ENCODE measurements at regions not wholly inside any gene's neighbourhood (a gene's known extent, or its start where the extent isn't known, plus 50 kb on each side); places are given as distances from the start of the nearest gene placed in this dataset.
"Not testable (repeated sequence)": the region's sequence is repeated elsewhere in the genome, so short reads cannot be mapped to it uniquely, and the experiment has no call there.

DNA sequence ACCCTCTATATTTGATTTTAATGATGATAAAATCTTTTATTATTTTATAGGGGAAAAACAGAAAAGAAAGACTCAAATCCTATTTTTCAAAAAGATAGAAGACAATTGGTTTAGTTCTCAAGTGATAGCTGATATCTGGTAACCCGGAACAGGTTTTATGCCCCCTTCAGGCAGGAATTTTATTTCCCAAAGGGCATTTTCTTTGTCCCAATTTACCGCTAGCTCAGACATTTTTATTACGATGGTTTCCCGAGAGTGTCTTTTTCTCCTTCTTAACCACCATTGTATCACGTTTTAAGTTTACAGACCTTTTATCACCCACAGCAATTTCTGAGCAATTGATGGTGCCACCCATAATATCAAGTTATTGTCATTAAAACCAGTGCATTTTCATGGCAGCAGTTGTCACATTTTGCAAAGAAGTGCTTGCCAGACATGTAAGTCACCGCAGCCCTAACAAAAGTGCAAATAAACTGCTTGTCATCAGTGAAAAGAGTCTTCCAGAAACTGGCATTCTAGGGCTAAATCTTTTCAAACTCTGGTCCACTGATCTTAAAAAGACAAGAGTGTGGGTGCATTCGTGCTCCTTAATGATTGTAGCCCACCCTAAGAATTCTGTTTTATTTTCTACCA is 204.8 kb upstream of the VCX start:
- DNase-seq (ENCODE audit: low read depth): no peak

DNA sequence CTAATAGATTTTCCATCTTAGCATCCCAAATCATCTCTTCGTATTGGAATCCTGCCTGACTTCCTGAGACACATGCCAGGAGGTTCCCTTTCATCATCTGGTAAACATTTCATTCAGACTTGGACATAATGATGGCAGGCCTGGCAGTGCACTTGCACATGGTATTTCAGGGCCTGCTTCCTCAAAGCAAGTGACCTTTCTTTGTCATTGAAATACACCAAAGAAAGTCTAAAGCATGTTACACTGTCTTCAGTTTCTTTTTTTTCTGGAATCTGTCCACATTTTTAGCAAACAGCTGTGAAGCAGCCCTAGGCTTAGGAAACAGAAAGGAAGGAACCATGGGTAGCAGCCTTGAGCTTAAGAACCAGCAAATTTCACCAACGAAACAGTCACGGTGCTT is 205.9 kb upstream of the VCX start:
- DNase-seq (ENCODE audit: low read depth): no peak

DNA sequence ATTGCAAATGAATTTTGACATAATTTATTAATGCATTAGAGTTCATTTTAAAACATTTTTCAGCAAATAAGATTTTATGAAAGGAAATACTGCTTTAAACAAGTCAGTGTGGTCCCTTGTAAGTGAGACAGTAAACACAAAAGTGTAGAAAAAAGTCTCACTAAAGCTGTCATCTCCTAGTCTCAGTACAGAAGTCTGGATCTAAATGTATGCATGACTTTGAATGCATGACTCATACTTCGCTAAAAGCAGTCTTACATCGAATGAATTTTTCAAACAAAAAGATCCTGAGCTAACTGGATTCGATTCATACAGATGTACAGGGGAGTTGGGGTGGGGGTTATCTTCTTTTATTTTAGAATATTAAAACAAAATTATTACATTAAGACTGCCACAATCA is 207.4 kb upstream of the VCX start:
- no peak for DNase-seq (ENCODE audit: low read depth)

DNA sequence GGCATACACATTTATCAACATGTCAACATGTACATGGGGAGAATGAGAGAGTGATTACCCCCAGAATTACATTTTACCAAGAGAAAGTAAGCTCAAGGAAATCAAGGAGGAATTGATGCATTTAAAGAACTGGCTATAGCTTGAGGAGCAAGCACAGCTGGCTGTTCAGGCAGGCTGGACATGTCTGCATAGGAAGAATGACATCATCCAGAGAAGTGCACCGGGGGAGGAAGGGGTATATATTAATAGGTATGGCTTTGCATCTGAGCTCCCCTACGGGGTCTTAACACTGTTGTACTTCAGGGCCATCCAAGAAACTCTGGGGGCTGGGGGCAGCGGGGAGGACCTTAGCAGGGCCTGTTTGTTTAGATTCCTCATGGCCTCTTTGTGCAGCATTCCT is 222.4 kb upstream of the VCX start:
- DNase-seq (ENCODE audit: low read depth): no peak

DNA sequence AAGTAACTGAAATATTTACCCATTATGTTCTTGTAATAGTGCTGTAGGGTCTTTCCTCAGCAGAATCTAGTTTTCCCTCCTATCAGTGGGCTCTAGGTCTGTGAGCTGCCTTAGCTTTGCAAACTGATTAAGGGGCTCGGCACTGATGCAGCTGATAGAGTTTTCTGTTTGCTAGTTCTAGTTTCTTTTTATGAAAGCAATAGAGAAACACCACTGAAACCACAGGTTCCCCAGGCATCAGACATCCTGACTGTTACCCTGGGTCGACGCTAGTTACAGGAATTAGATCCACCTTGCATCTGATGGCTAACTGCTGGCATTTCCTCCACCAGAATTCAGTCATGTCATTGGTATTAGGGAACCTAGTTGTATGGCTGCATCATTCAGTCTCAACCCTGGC is 225.0 kb upstream of the VCX start:
- no peak for DNase-seq (ENCODE audit: low read depth)

DNA sequence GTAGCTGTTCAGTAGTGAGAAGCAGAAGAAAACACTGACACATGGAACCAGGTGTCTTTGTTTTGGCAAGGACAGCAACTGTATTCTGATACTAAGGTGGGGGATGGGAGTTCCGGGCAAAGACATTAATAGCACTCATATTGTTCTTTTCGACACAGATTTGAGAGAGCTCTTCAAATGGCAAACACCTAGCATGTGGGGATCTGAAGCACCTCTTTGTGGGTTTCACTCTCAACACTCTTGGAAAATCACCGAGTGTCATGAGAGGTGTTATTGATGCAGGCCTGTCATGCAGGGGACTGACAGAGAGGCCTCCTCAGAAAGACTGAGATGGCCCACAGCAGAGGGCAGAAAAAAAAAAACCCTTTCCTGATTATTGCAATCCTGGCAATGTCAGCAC is 228.4 kb upstream of the VCX start:
- no peak for DNase-seq (ENCODE audit: low read depth)

DNA sequence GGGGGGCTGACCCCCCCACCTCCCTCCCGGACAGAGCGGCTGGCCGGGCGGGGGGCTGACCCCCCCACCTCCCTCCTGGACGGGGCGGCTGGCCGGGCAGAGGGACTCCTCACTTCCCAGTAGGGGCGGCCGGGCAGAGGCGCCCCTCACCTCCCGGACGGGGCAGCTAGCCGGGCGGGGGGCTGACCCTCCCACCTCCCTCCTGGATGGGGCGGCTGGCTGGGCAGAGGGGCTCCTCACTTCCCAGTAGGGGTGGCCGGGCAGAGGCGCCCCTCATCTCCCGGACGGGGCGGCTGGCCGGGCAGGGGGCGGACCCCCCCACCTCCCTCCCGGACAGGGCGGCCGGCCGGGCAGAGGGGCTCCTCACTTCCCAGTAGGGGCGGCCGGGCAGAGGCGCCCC is 234.3 kb upstream of the VCX start:
- not testable (repeated sequence) for DNase-seq (ENCODE audit: low read depth)

DNA sequence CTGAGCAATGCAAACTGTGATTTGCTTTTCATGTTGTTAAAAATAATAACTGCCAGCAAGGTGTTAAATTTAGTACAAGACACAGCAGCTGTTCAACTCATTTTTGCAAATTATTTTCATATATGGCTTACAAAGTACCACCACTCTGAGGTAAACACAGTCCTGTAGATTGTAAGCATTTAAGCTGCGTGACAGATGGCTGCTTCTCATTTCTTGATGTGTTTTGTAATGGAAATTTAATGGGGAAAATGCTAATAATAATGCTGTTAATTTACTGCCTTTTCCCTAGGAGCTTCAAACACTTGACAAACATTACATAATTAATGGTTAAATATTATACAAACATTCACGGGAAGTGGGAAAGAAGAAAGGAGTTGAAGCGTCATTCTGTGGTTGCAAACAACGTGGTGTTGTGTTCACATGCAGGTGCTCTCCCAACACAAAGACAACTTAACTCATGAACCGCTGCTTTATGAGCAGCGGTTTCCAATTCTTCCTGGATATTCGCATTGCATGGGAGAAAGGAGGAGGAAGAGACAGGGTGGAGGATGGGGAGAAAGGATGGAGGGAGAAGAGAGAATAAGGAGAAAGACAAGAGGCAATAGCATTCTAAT is 236.8 kb upstream of the VCX start:
- DNase-seq (ENCODE audit: low read depth): no peak

DNA sequence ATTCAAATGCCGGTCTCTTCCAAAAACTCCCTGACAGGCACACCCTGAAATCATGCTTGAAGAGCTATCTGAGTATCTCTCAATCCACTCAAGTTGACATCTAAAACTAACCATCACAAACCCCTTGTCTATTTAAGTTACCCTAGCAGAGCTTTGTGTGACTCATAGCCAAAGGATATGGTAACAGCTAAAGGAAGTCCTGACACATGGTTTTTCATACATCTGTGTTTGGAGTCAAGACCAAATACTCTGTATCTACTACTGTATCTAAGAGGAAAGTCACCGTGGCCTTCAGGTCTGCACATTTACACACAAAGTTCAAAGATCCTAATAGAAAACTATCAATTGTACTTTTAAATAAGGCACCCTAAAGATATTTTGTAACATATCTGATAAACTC is 239.6 kb upstream of the VCX start:
- no peak for DNase-seq (ENCODE audit: low read depth)

DNA sequence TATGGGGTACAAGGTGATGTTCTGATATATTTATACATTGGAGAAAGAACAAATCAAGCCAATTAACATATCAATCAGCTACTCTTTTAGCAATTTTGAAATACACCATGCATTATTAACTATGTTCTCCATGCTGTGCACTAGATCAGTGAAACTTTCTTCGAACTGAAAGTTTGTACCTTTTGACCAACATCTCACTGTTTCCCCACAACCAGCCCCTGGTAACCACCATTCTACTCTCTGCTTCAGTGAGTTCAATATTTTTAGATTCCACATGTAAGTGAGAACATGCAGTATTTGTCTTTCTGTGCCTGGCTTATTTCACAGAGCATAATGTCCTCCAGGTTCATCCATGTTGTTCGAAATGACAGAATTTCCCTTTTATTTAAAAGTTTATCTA is 246.1 kb upstream of the VCX start:
- DNase-seq (ENCODE audit: low read depth): no peak

DNA sequence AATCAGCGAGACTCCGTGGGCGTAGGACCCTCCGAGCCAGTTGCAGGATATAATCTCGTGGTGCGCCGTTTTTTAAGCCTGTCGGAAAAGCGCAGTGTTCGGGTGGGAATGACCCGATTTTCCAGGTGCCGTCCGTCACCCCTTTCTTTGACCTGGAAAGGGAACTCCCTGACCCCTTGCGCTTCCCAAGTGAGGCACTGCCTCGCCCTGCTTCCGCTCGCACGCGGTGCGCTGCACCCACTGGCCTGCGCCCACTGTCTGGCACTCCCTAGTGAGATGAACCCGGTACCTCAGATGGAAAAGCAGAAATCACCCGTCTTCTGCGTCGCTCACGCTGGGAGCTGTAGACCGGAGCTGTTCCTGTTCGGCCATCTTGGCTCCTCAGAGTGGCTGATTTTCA is 249.6 kb upstream of the VCX start:
- not testable (repeated sequence) for DNase-seq (ENCODE audit: low read depth)

DNA sequence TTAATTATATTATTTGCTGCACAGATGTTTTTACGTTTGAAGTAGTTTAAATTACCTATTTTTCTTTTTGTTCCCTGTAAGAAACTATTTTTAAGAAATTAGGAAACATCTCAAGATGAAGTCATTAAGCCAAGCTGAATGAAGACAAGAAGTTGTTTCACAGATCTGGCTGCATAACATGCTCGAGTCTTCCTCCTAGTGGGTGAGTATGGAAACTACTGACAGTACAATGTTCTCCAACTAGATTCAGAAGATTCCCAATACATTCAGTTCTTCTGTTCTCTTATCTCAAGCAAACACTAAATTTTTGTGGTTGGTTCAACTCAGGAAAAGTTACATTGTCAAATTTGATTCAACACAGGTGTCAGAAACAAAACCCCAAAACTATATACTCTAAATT is 256.8 kb upstream of the VCX start:
- no peak for DNase-seq (ENCODE audit: low read depth)

DNA sequence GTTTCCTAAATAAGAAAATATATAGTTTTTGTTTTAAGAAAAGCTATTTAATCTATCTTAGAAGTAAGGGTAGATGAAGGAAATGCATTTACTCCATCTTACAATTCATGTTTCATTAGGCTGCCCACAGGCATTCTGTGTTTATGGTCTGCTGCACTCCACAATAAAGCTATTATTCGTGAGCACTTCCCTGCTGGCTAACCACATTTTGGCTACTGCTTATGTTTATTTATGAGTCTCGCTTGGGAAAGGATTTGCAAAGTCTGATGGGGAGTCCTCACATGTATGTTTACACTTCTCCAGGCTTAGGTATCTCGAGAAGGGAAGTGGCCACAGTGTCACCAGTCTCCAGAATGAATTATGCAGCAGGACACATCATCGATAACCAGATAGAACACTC is 260.8 kb upstream of the VCX start:
- no peak for DNase-seq (ENCODE audit: low read depth)

DNA sequence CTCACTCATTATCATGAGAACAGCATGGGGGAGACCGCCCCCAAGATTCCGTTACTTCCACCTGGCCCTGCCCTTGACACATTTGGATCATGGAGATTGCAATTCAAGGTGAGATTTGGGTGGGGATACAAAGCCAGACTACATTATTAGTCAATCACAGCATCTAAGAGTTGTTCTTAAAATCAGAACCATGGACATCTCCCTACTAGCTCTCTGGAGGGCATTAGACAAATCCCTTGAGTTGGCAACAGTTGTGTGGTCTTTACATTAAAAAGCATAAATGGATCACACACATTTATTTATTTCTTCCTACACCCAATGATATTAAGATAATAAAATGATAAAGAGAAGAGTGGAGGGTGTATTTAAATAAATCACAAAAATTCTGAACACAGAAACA is 262.8 kb upstream of the VCX start:
- no peak for DNase-seq (ENCODE audit: low read depth)

DNA sequence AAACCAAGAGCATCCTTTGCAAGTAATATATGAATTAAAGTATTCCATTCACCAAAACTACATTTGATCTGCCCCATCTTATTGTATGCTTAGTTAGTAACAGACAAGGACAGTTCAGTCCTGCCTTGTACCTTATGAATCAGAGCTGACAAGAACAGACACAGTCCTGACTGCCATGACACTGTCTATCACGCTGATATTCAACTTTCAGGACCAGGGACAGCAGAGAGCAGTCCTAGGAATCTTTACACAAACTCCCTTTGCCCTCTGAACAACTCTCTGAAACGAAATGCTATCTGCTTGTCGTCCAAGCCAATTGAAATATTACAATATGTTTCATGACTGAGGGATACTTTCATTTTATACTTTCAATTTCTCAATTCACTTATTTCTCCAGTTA is 268.6 kb upstream of the VCX start:
- no peak for DNase-seq (ENCODE audit: low read depth)

DNA sequence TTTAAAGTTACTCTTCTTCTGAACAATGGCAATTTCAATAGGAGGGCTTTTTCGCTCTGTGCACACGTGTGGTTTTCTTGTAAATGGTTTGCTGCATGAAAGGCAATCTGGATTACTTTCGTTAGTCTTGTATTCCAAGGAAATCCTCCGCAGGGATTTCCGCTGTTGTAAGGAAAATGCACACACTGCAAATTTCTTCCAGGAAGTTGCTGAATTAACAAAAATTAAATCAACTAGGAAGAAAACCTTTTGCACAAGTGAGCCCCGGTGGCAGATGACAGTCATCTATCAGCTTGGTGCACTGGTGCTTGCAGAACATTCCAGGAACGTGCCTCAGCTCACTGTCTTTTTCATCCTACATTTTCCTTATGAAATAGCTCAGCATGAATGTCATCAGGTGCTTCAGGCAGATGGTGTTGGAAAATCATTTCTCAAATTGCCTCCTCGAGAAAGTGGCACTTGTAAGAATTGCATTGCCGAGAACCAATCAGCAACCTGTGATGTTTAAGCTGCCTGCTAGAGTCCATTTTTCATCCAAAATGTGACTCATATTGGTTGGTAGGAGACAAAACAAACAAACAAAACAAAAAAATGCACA is 272.4 kb upstream of the VCX start:
- no peak for DNase-seq (ENCODE audit: low read depth)

DNA sequence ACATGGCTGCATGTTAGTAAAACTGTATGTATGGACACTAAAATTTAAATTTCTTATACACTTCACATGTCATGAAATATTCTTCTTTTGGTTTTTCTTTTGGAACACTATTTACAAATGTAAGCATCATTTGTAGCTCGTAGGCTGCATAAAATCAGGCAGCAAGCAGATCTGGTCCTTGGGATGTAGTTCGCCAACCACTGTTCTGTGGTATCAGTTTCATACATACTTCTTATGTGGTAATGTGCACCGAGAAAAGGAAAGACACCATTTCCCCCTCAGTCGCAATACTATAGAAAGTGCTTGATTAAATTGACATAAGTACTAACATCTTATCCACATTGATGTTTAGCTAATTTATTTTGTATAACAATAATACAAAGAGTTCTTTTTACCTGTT is 274.4 kb upstream of the VCX start:
- DNase-seq (ENCODE audit: low read depth): no peak

DNA sequence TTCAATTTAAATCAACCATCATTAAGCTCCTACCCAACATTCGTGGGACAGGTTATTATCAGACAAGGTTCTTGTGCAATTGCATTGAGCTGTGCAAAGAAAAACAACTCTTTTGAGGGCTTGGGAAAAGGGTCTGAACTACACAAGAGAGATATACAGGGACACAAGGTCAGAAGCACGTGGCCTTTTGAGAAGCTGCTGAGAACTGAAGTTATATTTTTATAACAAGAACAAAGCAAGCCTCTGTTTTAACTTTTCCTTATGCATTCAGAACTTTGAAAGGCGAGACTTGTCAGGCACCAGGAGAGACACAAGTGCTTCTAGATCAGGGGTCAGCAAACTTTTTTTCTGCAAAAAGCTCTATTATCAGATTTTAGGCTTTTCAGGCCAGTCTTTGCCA is 274.8 kb upstream of the VCX start:
- no peak for DNase-seq (ENCODE audit: low read depth)

DNA sequence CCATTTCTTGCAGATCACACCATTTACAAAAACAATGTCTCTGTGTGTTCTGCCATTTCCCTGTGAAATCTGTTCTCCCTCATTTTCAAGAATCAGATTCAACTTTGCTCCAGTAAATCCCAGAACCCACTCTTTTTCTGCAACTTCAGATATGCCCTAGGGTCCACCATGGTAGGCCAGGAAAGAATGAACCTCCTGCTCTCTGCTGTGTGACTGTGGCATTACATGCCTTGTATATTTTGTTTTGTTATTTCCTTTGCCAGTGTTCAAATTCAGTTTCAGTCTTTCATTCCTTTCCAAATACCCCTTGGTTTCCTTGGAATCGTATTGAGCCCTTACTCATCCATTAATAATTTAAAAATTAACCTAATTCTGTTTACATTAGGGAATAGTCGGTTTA is 290.2 kb upstream of the VCX start:
- no peak for DNase-seq (ENCODE audit: low read depth)

DNA sequence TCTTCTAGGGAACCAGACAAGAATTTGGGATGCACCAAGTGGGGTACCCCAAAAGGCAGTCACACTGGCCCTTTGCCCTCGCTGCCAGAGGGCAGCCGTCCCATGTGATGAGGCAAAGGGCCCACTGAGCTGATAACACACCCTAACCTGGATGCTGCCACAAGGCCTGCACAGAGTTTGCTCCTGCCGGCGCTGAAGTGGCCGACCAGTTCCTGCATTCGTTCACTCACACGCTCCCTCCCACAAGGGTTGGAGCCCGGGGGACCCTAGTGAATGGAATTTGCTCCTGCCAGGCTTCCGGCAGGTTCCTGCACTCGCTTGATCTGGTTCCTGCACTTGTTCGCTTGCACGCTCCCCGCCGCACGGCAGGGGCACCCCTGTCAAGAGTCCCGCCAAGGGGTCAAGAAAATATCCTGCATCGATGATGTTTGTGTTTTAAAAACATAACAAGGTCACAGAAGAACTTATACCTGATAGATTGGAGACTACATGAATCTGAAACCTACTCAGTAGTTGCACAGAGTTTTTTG is 296.4 kb upstream of the VCX start:
- DNase-seq (ENCODE audit: low read depth): no peak

DNA sequence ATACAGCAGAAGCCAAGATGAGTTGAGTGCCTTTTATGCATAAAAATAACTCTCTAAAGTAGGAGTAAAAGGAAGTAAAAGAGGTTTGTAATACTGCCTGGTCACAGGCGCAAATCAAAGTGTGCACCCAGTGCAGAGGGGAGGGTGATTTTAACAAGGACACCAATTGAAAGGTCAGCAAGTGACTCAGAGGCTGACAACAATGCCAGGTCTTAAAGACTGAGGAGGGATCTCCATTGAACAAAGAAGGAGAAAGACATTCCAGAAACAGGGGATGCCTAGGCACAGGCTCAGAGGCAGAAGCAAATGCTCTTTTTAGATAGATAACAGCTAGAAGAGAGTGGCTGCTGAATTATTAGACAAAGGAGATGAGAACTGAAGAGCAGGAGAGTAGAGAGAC is 297.4 kb upstream of the VCX start:
- DNase-seq (ENCODE audit: low read depth): no peak

DNA sequence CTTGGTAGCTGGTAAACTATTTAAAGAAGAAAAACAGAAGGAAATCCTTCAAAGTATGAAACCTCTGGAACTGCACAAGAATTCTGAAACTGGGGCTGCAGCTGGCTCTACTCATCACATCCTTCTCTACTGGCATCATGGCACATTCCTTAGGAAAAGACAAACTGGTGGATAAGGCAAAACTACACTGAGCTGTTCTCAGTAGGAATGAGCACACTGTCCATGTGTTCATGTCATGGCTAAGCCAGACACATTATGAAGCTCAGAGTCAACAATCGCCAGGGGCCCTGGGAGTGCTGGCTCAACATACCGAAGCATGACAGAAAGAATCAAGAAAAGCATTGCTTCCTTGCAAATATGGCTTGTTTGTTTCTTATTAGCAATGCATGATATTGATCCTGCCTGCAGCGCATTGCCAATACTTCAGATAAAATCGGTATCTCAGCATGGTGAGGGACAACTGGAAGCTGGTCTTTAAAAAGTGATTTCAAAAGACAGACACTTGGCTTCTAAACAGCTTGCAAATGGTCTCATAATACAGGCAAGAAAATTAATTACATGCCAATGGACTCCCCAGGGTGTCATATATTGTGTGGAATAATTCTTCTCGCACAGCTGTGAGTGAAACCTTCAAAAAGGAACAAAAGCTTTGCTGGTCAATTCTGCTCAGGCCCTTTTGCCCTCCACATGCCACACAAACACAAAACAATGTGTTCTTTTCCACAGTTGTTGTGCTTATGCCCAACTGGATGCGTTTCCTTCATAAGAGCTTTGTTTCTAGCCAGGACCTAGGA is 300.2 kb upstream of the VCX start:
- DNase-seq (ENCODE audit: low read depth): no peak

DNA sequence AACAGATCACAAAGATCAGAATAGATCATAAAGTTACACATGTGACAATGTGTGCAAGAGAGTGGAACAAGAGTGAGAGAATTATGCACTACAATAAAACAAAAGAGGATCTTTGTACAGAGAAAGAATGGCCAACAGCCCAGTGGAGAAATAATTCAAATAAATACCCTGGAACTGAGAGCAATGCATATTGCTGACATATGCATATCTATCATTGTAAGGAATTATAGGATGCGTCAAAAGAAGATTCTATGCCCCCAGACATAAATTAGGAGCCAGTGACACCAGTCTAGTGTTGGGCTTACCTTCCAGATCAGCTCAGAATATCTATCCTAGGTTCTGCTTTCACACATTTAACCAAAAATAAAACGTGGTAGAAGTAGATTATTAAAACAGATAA is 320.1 kb upstream of the VCX start:
- DNase-seq (ENCODE audit: low read depth): no peak
